ENCODE measurements at regions not wholly inside any gene's neighbourhood (a gene's known extent, or its start where the extent isn't known, plus 50 kb on each side); places are given as distances from the start of the nearest gene placed in this dataset.
"Not testable (repeated sequence)": the region's sequence is repeated elsewhere in the genome, so short reads cannot be mapped to it uniquely, and the experiment has no call there.

GRCh38 chr3:128549283-128550112, 56.5 kb upstream of the GATA2 start:
- peak; percentile 53 for DNase-seq (ENCODE audit: low read depth)

- DNase-seq (ENCODE audit: low read depth): no peak
Measured at GRCh38 chr3:128548426-128549282, 55.7 kb upstream of the GATA2 start.

GRCh38 chr3:128548021-128548420, 55.0 kb upstream of the GATA2 start:
- DNase-seq (ENCODE audit: low read depth): no peak

DNA sequence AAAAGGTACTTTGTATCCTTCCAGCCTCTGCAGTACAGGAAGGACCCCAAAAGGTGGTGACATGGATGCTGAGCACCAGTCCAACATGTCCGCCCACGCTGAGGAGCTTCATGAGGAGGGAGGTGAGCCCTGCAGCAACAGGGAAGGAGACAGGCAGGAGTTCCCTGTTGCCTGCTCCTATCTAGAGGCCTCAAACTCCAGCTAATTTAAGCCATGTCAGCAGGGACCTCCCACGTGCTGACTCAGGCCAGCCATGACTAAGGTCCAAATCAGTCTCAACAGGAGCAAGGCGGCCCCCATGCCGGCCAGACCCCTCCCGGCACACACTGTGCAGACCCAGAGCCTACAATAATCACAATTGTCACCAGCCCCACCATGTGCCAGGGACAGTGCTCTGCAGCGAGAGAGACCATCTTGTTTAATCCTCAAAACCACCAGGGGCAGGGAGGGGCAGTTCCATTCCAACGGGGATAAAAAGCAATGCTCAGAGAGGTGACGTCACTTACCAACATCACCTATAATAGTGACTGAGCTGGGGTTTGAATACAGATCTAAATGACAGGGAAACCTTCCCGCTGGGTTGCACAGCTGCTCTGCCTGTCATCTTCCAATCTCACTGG, 54.5 kb upstream of the GATA2 start:
- no peak for DNase-seq (ENCODE audit: low read depth)

- no peak for DNase-seq (ENCODE audit: low read depth)
Measured at GRCh38 chr3:128546646-128547045, 53.6 kb upstream of the GATA2 start.

DNA sequence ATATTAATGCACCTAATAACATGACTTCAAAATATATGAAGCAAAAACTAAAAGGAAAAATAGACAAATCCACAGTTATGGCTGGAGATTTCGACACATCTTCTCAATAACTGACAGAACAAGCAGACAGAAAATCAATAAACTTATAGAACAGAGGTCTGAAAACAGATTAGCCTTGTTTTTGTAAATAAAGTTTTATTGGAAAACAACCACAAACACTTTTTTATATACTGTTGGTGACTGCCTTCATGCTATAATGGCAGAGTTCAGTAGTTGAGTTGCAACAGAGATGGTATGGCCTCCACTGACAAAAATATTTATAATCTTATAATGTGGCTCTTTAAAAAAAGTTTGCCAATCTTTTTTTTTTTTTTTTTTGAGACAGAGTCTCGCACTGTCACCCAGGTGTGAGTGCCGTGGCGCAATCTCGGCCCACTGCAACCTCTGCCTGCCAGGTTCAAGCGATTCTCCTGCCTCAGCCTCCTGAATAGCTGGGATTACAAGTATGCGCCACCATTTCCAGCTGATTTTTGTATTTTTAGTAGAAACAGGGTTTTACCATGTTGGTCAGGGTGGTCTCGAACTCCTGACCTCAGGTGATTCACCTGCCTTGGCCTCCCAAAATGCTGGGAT, 52.2 kb upstream of the GATA2 start:
- DNase-seq (ENCODE audit: low read depth): no peak

DNA sequence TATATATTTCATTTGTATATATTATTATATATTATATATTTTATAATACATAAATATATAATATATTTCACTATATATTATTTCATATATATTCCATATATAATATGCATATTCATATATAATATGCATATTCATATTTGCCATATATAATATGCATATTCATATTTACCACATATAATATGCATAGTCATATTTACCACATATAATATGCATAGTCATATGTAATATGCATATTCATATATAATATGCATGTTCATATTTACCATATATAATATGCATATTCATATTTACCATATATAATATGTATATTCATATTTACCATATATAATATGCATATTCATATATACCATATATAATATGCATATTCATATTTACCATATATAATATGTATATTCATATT, 51.2 kb upstream of the GATA2 start:
- no peak for DNase-seq (ENCODE audit: low read depth)

GRCh38 chr3:128543570-128544174, 50.7 kb upstream of the GATA2 start:
- DNase-seq (ENCODE audit: low read depth): not testable (repeated sequence)
